SK-N-MC (cell line): ENCODE measurements at regions not wholly inside any gene's neighbourhood (a gene's known extent, or its start where the extent isn't known, plus 50 kb on each side); places are given as distances from the start of the nearest gene placed in this dataset.

Experiments
- EZH2 ChIP-seq: fragments of 200-600 bp; sonication (generic); IDR thresholded peaks from one replicate; pipeline ENCODE4 v1.6.1; 2017; ENCODE audit warnings: antibody characterized with exemption
- FOXP2 ChIP-seq: optimal IDR thresholded peaks from 2 replicates; pipeline ENCODE3; 2011; ENCODE audit warnings: mild to moderate bottlenecking, moderate library complexity; ENCODE audit not compliant: insufficient read depth; ENCODE audit errors: extremely low read length, control extremely low read depth
- POLR2AphosphoS5 ChIP-seq: IDR thresholded peaks from 2 replicates; pipeline ENCODE4 v1.6.1; 2012; ENCODE audit warnings: mild to moderate bottlenecking, low read depth, low read length, borderline replicate concordance

- TF ChIP-seq EZH2 (no peak), POLR2AphosphoS5 (no peak), FOXP2 (no peak)
Measured at GRCh38 chr21:35711213-35711612, 349.1 kb downstream of the SETD4 start.
